ENCODE measurements at regions not wholly inside any gene's neighbourhood (a gene's known extent, or its start where the extent isn't known, plus 50 kb on each side); places are given as distances from the start of the nearest gene placed in this dataset.
A peak's percentile ranks its signal among the peaks of the same experiment; 100 is the strongest.
"Not testable (repeated sequence)": the region's sequence is repeated elsewhere in the genome, so short reads cannot be mapped to it uniquely, and the experiment has no call there.

DNA sequence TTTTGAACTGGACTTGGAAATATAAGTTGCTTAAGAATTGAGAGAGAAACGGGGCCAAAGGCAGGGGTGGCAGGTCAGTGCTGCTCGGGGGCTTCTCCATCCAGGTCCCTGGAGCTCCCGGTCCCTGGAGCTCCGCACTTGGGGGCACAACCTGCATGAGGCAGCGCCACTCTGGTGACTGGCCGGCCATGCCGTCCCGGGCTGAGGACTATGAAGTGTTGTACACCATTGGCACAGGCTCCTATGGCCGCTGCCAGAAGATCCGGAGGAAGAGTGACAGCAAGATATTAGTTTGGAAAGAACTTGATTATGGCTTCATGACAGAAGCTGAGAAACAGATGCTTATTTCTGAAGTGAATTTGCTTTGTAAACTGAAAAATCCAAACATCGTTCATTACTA lies 76.9 kb upstream of the POTEG start:
- ATAC-seq = not testable (repeated sequence)

DNA sequence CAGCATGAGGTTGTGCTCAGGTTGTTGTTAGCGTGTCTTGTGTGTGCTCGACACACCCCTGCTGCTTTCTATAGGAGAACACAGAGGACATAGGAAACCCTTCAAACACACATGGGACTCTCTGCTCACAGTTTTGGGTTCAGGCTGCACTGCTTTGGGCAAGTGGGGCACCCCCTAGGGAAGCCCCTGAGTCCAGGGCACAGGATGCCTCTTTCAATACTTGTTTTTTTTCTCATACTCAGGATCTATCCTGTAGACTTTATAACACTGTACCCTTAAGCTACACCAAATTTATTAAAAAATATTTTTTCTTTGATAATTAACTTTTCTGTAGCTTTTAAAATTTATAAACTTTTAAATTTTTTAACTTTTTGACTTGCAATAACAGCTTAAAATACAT lies 55.3 kb upstream of the POTEG start:
- ATAC-seq = not testable (repeated sequence)

DNA sequence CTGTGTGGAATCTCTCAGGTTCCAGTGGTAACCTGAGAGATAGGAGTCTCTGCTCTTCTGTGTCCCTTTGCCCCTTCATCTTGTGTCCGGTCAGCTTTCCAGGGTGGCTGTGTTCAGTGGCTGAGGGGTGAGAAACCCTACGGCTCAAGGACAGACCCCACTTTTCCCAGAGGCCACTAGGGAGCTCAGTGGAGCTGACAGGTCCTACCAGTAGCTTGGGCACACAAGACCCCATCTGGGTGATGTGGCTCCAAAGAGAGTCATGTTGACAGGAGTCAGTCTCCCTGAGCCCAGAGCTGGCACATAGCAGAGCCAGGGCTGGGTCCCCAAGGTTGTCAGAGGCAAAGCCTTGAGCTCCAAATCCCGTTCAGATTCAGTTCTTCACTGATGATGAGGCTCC lies 54.3 kb upstream of the POTEG start:
- ATAC-seq = not testable (repeated sequence)

DNA sequence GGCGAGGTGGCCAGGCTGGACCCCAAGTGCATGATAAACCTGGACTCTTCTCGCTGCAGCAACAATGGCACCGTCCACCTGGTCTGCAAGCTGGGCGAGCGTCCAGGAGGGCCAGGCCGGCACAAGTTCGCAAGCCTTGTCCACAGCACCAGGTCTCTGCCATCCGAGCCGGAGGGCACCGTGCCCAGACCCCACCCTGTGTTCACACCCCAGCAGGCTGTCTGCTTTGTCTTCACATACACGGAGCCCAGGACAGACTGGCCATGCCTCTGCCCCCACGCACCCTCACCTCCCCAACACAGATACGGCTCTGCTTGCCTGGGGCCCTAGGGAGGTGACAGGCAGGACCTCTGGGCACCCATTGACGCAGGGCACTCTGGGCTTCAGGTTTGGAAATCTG lies 53.5 kb upstream of the POTEG start:
- peak; percentile 31 for ATAC-seq

DNA sequence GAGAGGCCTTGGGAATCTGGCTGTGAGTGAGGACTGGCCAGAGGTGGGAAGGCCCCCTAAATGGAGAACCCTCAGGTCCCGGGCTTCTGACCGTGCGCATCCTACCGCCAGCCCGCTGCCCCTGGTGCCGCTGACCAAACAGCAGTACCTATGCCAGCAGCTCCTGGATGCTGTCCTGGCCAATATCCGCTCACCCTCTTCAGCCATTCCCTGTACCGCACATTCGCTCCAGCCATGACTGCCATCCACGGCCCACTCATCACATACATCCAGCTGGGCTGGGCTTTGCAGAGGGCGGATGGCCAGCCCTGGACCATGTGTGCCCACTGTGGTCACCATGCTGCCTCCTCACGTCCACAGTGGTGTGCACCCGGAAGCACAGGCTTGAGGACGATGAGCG lies 53.1 kb upstream of the POTEG start:
- peak; percentile 33 for ATAC-seq

DNA sequence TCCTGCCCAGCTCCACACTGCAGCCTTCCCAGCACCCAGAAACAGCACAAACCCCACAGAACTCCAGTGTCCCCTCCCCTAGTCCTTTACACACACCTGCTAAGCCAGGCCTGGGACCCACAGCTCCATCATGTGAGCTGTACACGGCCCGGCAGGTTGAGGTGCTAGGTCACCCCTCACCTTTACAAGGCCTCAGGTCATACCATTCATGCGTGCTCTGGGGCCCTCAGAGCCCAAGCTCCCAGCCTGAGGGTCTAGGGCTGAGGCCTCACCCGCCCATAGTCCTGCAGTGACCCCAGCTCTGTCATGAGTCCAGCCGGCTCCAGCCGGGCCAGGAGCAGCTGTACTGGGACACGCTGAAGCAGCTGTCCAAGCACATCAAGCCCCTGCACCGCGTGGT lies 51.2 kb upstream of the POTEG start:
- ATAC-seq = peak; percentile 47
